ENCODE measurements at regions not wholly inside any gene's neighbourhood (a gene's known extent, or its start where the extent isn't known, plus 50 kb on each side); places are given as distances from the start of the nearest gene placed in this dataset.

DNA sequence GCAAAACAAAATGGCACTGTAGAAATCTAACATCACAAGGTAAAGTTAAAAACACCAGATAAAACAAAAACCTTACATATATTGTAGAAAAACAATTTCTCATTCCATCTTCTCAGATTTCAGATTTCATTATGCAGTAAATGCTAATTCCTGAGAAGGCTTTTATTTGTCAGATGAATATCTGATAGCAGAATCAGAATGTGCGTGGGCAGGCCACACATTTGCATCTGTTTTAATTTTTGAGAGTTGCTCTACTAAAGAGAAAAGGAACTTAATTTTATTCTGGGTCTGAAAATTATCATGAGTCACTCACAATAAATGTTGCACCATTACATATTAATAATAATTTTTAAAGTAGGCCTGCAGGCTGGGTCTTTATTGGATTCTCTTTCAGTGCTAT, 329.3 kb upstream of the SPTLC3 start:
- TF ChIP-seq EZH2 (IDR thresholded peaks at IDR 0.05; ENCODE audit: borderline replicate concordance, insufficient read depth, low read depth, low read length, poor library complexity, severe bottlenecking) = no peak
- TF ChIP-seq, protein P1, sequence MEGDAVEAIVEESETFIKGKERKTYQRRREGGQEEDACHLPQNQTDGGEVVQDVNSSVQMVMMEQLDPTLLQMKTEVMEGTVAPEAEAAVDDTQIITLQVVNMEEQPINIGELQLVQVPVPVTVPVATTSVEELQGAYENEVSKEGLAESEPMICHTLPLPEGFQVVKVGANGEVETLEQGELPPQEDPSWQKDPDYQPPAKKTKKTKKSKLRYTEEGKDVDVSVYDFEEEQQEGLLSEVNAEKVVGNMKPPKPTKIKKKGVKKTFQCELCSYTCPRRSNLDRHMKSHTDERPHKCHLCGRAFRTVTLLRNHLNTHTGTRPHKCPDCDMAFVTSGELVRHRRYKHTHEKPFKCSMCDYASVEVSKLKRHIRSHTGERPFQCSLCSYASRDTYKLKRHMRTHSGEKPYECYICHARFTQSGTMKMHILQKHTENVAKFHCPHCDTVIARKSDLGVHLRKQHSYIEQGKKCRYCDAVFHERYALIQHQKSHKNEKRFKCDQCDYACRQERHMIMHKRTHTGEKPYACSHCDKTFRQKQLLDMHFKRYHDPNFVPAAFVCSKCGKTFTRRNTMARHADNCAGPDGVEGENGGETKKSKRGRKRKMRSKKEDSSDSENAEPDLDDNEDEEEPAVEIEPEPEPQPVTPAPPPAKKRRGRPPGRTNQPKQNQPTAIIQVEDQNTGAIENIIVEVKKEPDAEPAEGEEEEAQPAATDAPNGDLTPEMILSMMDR (IDR thresholded peaks at IDR 0.05) = no peak
- H3K9ac ChIP-seq (ENCODE audit: low read length) = no peak overlapping the region
- H3K36me3 ChIP-seq (replicated peaks in 1 of 2; ENCODE audit: control extremely low read depth in 1 of 2, control insufficient read depth in 1 of 2, extremely low read depth in 1 of 2, insufficient read depth in 2 of 2, low read length in 1 of 2) = no peaks in the 10 kb centered on the region
- no peak overlapping the region for H3K4me3 ChIP-seq (ENCODE audit: control extremely low read depth in 1 of 5, extremely low read depth in 1 of 5, insufficient read depth in 1 of 5, low read depth in 2 of 5, low read length in 4 of 5)
- no peak for DNase-seq
- no peaks in the 10 kb centered on the region for H3K27me3 ChIP-seq (replicated peaks in 1 of 4; ENCODE audit: control extremely low read depth in 1 of 4, control insufficient read depth in 3 of 4, insufficient read depth in 4 of 4, low read length in 3 of 4)
- no peaks in the 10 kb centered on the region for H3K27me3 Mint-ChIP-seq
- H2AFZ ChIP-seq (ENCODE audit: insufficient read depth, low read depth, low read length, poor library complexity, severe bottlenecking) = no peak overlapping the region
- H3K9me3 ChIP-seq (ENCODE audit: control extremely low read depth in 1 of 3, control insufficient read depth in 2 of 3, insufficient read depth in 1 of 3, low read length in 2 of 3) = peaks cover 0 to 3% (median 0%) of the 10 kb centered on the region in 3 donors
- no peaks in the 10 kb centered on the region for H3K4me1 ChIP-seq (ENCODE audit: control insufficient read depth in 2 of 2, insufficient read depth in 2 of 2, low read length in 2 of 2)
- WGBS (ENCODE audit: insufficient coverage) = no CpG with 5 or more reads among the region's 1 CpG
- POLR2A ChIA-PET = no interaction called here
- H3K27ac ChIP-seq (ENCODE audit: low read length in 2 of 2) = no peak overlapping the region
- peaks cover 4% of the 10 kb centered on the region for H3K9me3 Mint-ChIP-seq (ENCODE audit: insufficient read depth)
- no peak overlapping the region for H3K4me2 ChIP-seq (replicated peaks; ENCODE audit: low read depth, low read length, poor library complexity, severe bottlenecking)
- H3K79me2 ChIP-seq (ENCODE audit: control insufficient read depth, insufficient read depth, low read length) = no peaks in the 10 kb centered on the region
- H3K4me3 Mint-ChIP-seq = no peak overlapping the region
- H3K4me1 Mint-ChIP-seq = no peaks in the 10 kb centered on the region
- H4K20me1 ChIP-seq (ENCODE audit: control insufficient read depth, insufficient read depth, low read length, poor library complexity, severe bottlenecking) = no peaks in the 10 kb centered on the region
- no peak overlapping the region for H3K27ac Mint-ChIP-seq
- no peak for ATAC-seq (ENCODE audit: low read depth)
- CTCF ChIA-PET = no interaction called here
- intact Hi-C loops (cut with micrococcal nuclease) = no loop called here

DNA sequence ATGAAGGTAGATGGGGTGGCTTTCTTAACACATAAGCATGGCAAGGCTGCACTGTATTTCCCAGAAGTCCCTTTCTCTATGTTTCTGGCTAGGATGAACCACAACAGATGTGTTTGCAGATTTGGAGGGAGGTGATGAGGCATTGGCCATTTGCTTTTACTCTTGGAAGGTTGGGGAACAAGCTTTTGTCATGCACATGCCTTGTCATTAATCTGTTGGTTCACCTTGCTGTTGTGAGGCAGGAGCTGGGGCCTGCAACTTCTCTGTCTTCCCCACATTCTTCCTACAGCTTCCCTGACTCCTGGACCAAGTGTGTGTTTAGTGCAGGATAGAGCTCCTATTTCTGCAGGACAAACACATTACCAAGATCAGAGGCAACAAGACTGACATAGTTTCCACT, 326.2 kb upstream of the SPTLC3 start:
- H3K4me3 Mint-ChIP-seq = no peak overlapping the region
- intact Hi-C loops (cut with micrococcal nuclease) = no loop called here
- Histone ChIP-seq H3K9ac (ENCODE audit: low read length) (no peak overlapping the region), H3K79me2 (ENCODE audit: control insufficient read depth, insufficient read depth, low read length) (no peaks in the 10 kb centered on the region), H3K4me3 (ENCODE audit: control extremely low read depth in 1 of 5, extremely low read depth in 1 of 5, insufficient read depth in 1 of 5, low read depth in 2 of 5, low read length in 4 of 5) (no peak overlapping the region), H3K27me3 (replicated peaks in 1 of 4; ENCODE audit: control extremely low read depth in 1 of 4, control insufficient read depth in 3 of 4, insufficient read depth in 4 of 4, low read length in 3 of 4) (no peaks in the 10 kb centered on the region), H2AFZ (ENCODE audit: insufficient read depth, low read depth, low read length, poor library complexity, severe bottlenecking) (no peak overlapping the region), H4K20me1 (ENCODE audit: control insufficient read depth, insufficient read depth, low read length, poor library complexity, severe bottlenecking) (no peaks in the 10 kb centered on the region), H3K36me3 (replicated peaks in 1 of 2; ENCODE audit: control extremely low read depth in 1 of 2, control insufficient read depth in 1 of 2, extremely low read depth in 1 of 2, insufficient read depth in 2 of 2, low read length in 1 of 2) (no peaks in the 10 kb centered on the region), H3K9me3 (ENCODE audit: control extremely low read depth in 1 of 3, control insufficient read depth in 2 of 3, insufficient read depth in 1 of 3, low read length in 2 of 3) (peaks cover 0 to 3% (median 0%) of the 10 kb centered on the region in 3 donors), H3K4me2 (replicated peaks; ENCODE audit: low read depth, low read length, poor library complexity, severe bottlenecking) (no peak overlapping the region), H3K27ac (ENCODE audit: low read length in 2 of 2) (no peak overlapping the region), H3K4me1 (ENCODE audit: control insufficient read depth in 2 of 2, insufficient read depth in 2 of 2, low read length in 2 of 2) (no peaks in the 10 kb centered on the region)
- no peak for DNase-seq
- POLR2A ChIA-PET = no interaction called here
- H3K4me1 Mint-ChIP-seq = no peaks in the 10 kb centered on the region
- peaks cover 4% of the 10 kb centered on the region for H3K9me3 Mint-ChIP-seq (ENCODE audit: insufficient read depth)
- H3K27me3 Mint-ChIP-seq = no peaks in the 10 kb centered on the region
- H3K27ac Mint-ChIP-seq = no peak overlapping the region
- no peak for ATAC-seq (ENCODE audit: low read depth)
- TF ChIP-seq, protein P1 (IDR thresholded peaks at IDR 0.05) = no peak
- no peak for TF ChIP-seq EZH2 (IDR thresholded peaks at IDR 0.05; ENCODE audit: borderline replicate concordance, insufficient read depth, low read depth, low read length, poor library complexity, severe bottlenecking)
- CTCF ChIA-PET = no interaction called here

Measured in B cell (primary cell).